Caco-2 (cell line): ENCODE measurements at regions not wholly inside any gene's neighbourhood (a gene's known extent, or its start where the extent isn't known, plus 50 kb on each side); places are given as distances from the start of the nearest gene placed in this dataset.

ENCODE experiments used
- BruUV-seq: library from RNA; stranded (reverse); fragments of 400-500 nt; replicated peaks from 2 replicates; lab custom pipeline; 2021; lab: Mats Ljungman, UMichigan
- CTCF ChIA-PET: fragments of 300-600 bp; sonication (Branson Sonifier 250); formaldehyde crosslinking; loops from one replicate; lab custom pipeline; 2022; ENCODE audit warnings: antibody characterized with exemption; lab: Charles Lee
- POLR2A ChIA-PET: fragments of 300-600 bp; sonication (Branson Sonifier 250); formaldehyde crosslinking; loops from one replicate; lab custom pipeline; 2022; ENCODE audit warnings: antibody characterized with exemption; lab: Charles Lee
- DNase-seq, 2 experiments: peaks; one replicate each; pipeline versions ENCODE4 v3.0.0 to v3.0.0-alpha.2; 2020 to 2022
- H3K27me3 ChIP-seq: replicated peaks from 2 replicates; pipeline ENCODE4 v1.6.0; 2011; ENCODE audit warnings: low read length; ENCODE audit not compliant: control insufficient read depth, insufficient read depth
- H3K36me3 ChIP-seq: 2 replicates; pipeline ENCODE4 v1.5.1; 2011; ENCODE audit warnings: low read length; ENCODE audit not compliant: control insufficient read depth, insufficient read depth
- H3K4me1 ChIP-seq: fragments of 250-450 bp; sonication (Bioruptor Pico); 2 replicates; pipeline ENCODE4 v1.5.1; 2020; ENCODE audit warnings: mild to moderate bottlenecking
- H3K4me3 ChIP-seq: 2 replicates; pipeline ENCODE4 v1.5.1; 2011; ENCODE audit warnings: low read depth, mild to moderate bottlenecking, control low read depth, low read length
- H3K9me3 ChIP-seq: fragments of 250-450 bp; sonication (Bioruptor Pico); 2 replicates; pipeline ENCODE4 v1.5.1; 2020; ENCODE audit warnings: mild to moderate bottlenecking, moderate library complexity
- H3K27ac Mint-ChIP-seq: one replicate; pipeline ENCODE4 v1.8.0; 2022; ENCODE audit warnings: mixed read lengths; ENCODE audit not compliant: unreplicated experiment
- H3K27me3 Mint-ChIP-seq: one replicate; pipeline ENCODE4 v1.8.0; 2022; ENCODE audit warnings: mixed read lengths; ENCODE audit not compliant: insufficient read depth, unreplicated experiment
- H3K36me3 Mint-ChIP-seq: one replicate; pipeline ENCODE4 v1.8.0; 2022; ENCODE audit warnings: mild to moderate bottlenecking, mixed read lengths; ENCODE audit not compliant: insufficient read depth, unreplicated experiment
- H3K4me1 Mint-ChIP-seq: one replicate; pipeline ENCODE4 v1.8.0; 2022; ENCODE audit warnings: low read depth, mixed read lengths; ENCODE audit not compliant: unreplicated experiment
- H3K4me3 Mint-ChIP-seq: one replicate; pipeline ENCODE4 v1.8.0; 2022; ENCODE audit warnings: mild to moderate bottlenecking, moderate library complexity, mixed read lengths; ENCODE audit not compliant: unreplicated experiment
- H3K9me3 Mint-ChIP-seq: one replicate; pipeline ENCODE4 v1.8.0; 2022; ENCODE audit warnings: mixed read lengths; ENCODE audit not compliant: unreplicated experiment
- CTCF ChIP-seq, 2 experiments: fragments of 200-600 bp in 1 of 2; IDR thresholded peaks; 1 replicate in 1 of 2; 2 replicates in 1 of 2; pipeline versions ENCODE4 v1.5.1 to v1.8.0; 2011 to 2022; ENCODE audit warnings: antibody characterized with exemption in 1 of 2, control low read depth in 1 of 2, inconsistent platforms in 1 of 2, low read depth in 1 of 2, low read length in 1 of 2, mild to moderate bottlenecking in 1 of 2, moderate library complexity in 1 of 2; ENCODE audit not compliant: insufficient read depth in 1 of 2, severe bottlenecking in 1 of 2, unreplicated experiment in 1 of 2
- intact Hi-C: fragments of 100-400 bp; cut with micrococcal nuclease; formaldehyde crosslinking; loops from one replicate; pipeline ENCODE4 v1.10.0; 2022; ENCODE audit not compliant: unreplicated experiment

GRCh38 chr1:60386249-60386648, 312.7 kb upstream of the C1orf87 start:
- no peak overlapping the region for H3K4me3 ChIP-seq
- intact Hi-C loops, result no loop called here
- H3K9me3 ChIP-seq, result no peaks in the 10 kb centered on the region
- no peaks in the 10 kb centered on the region for H3K36me3 Mint-ChIP-seq
- no peak overlapping the region for H3K27ac Mint-ChIP-seq
- BruUV-seq, result no TSS peak
- no peaks in the 10 kb centered on the region for H3K27me3 ChIP-seq
- H3K4me1 ChIP-seq, result no peaks in the 10 kb centered on the region
- DNase-seq, result no peak
- no peaks in the 10 kb centered on the region for H3K36me3 ChIP-seq
- H3K4me3 Mint-ChIP-seq, result no peak overlapping the region
- ChIA-PET CTCF (no interaction called here), POLR2A (no interaction called here)
- TF ChIP-seq CTCF (IDR thresholded peaks at IDR 0.05; ENCODE audit: insufficient read depth in 1 of 2, low read depth in 1 of 2, low read length in 1 of 2, severe bottlenecking in 1 of 2, unreplicated experiment in 1 of 2), result no peak
- no peaks in the 10 kb centered on the region for H3K27me3 Mint-ChIP-seq
- H3K4me1 Mint-ChIP-seq, result no peaks in the 10 kb centered on the region
- H3K9me3 Mint-ChIP-seq, result no peaks in the 10 kb centered on the region

GRCh38 chr1:60376196-60376595, 302.6 kb upstream of the C1orf87 start:
- no peak for TF ChIP-seq CTCF (IDR thresholded peaks at IDR 0.05; ENCODE audit: insufficient read depth in 1 of 2, low read depth in 1 of 2, low read length in 1 of 2, severe bottlenecking in 1 of 2, unreplicated experiment in 1 of 2)
- BruUV-seq, result no TSS peak
- no peaks in the 10 kb centered on the region for H3K36me3 ChIP-seq
- H3K27me3 Mint-ChIP-seq, result no peaks in the 10 kb centered on the region
- no peaks in the 10 kb centered on the region for H3K4me1 ChIP-seq
- H3K27ac Mint-ChIP-seq, result no peak overlapping the region
- POLR2A ChIA-PET, result no interaction called here
- no peaks in the 10 kb centered on the region for H3K4me1 Mint-ChIP-seq
- no peaks in the 10 kb centered on the region for H3K36me3 Mint-ChIP-seq
- intact Hi-C loops, result no loop called here
- no peak for DNase-seq
- H3K27me3 ChIP-seq, result no peaks in the 10 kb centered on the region
- CTCF ChIA-PET, result no interaction called here
- no peak overlapping the region for H3K4me3 Mint-ChIP-seq
- no peak overlapping the region for H3K4me3 ChIP-seq
- H3K9me3 Mint-ChIP-seq, result peaks cover 10% of the 10 kb centered on the region
- no peaks in the 10 kb centered on the region for H3K9me3 ChIP-seq

- no peak for DNase-seq
- no TSS peak for BruUV-seq
- POLR2A ChIA-PET, result no interaction called here
Measured at GRCh38 chr1:60374537-60374936, 301.0 kb upstream of the C1orf87 start.

More at GRCh38 chr1:60374537-60374936, 301.0 kb upstream of the C1orf87 start:
- Mint-ChIP-seq H3K27me3 (no peaks in the 10 kb centered on the region), H3K9me3 (peaks cover 10% of the 10 kb centered on the region), H3K36me3 (no peaks in the 10 kb centered on the region), H3K27ac (no peak overlapping the region), H3K4me3 (no peak overlapping the region), H3K4me1 (no peaks in the 10 kb centered on the region)
- Histone ChIP-seq H3K4me3 (no peak overlapping the region), H3K36me3 (no peaks in the 10 kb centered on the region), H3K27me3 (no peaks in the 10 kb centered on the region), H3K4me1 (no peaks in the 10 kb centered on the region), H3K9me3 (no peaks in the 10 kb centered on the region)
- intact Hi-C loops, result no loop called here
- CTCF ChIA-PET, result no interaction called here
- no peak for TF ChIP-seq CTCF (IDR thresholded peaks at IDR 0.05; ENCODE audit: insufficient read depth in 1 of 2, low read depth in 1 of 2, low read length in 1 of 2, severe bottlenecking in 1 of 2, unreplicated experiment in 1 of 2)
